ENCODE measurements at regions not wholly inside any gene's neighbourhood (a gene's known extent, or its start where the extent isn't known, plus 50 kb on each side); places are given as distances from the start of the nearest gene placed in this dataset.

- TF ChIP-seq ZNF512 (CRISPR knock-in tag; IDR thresholded peaks at IDR 0.05; ENCODE audit: borderline replicate concordance) = no peak
- no peak for TF ChIP-seq JUN (CRISPR knock-in tag; IDR thresholded peaks at IDR 0.05)
- TF ChIP-seq FOXP1 (CRISPR knock-in tag; IDR thresholded peaks at IDR 0.05; ENCODE audit: borderline replicate concordance) = no peak
- TF ChIP-seq CTCF (IDR thresholded peaks at IDR 0.05) = no peak
- TF ChIP-seq ARID4B (CRISPR knock-in tag; IDR thresholded peaks at IDR 0.05; ENCODE audit: borderline replicate concordance) = no peak
- no peak for TF ChIP-seq HMGXB4 (CRISPR knock-in tag; IDR thresholded peaks at IDR 0.05)
Measured at GRCh38 chr22:34842630-34843029, 223.3 kb upstream of the ISX start.

Data from WTC11 (cell line).